Neural crest cell (in vitro differentiated cells): ENCODE measurements at regions not wholly inside any gene's neighbourhood (a gene's known extent, or its start where the extent isn't known, plus 50 kb on each side); places are given as distances from the start of the nearest gene placed in this dataset.

Source experiments
- DNase-seq: peaks from one replicate; pipeline ENCODE4 v3.0.0; 2021; ENCODE audit warnings: low read depth, mixed read lengths, low spot score
- H3K27ac Mint-ChIP-seq: one replicate; pipeline ENCODE4 v1.8.0; 2021; ENCODE audit warnings: mild to moderate bottlenecking, mixed read lengths; ENCODE audit not compliant: unreplicated experiment
- H3K27me3 Mint-ChIP-seq: 2 replicates; pipeline ENCODE4 v1.8.0; 2021; ENCODE audit warnings: low read depth, mild to moderate bottlenecking, mixed read lengths
- H3K36me3 Mint-ChIP-seq: 2 replicates; pipeline ENCODE4 v1.8.0; 2021; ENCODE audit warnings: low read depth, mild to moderate bottlenecking, mixed read lengths
- H3K4me1 Mint-ChIP-seq: 2 replicates; pipeline ENCODE4 v1.8.0; 2021; ENCODE audit warnings: mixed read lengths
- H3K4me3 Mint-ChIP-seq: one replicate; pipeline ENCODE4 v1.8.0; 2021; ENCODE audit warnings: mild to moderate bottlenecking, mixed read lengths
- H3K9me3 Mint-ChIP-seq: 2 replicates; pipeline ENCODE4 v1.8.0; 2021; ENCODE audit warnings: mixed read lengths
- TF ChIP-seq, protein P1 (sequence below): fragments of 200-600 bp; sonication (generic); conservative IDR thresholded peaks from 2 replicates; pipeline ENCODE4 v1.5.0; 2021; ENCODE audit warnings: antibody characterized with exemption, mild to moderate bottlenecking

- H3K4me1 Mint-ChIP-seq: no peaks in the 10 kb centered on the region
- DNase-seq: no peak
- no peak overlapping the region for H3K27ac Mint-ChIP-seq
These were observed 123.5 kb upstream of the NDP start for GRCh38 chrX:44096666-44097065.

GRCh38 chrX:44094821-44095530 lies 121.8 kb upstream of the NDP start:
- Mint-ChIP-seq H3K4me1 (no peaks in the 10 kb centered on the region), H3K9me3 (peaks cover 2% of the 10 kb centered on the region), H3K27ac (no peak overlapping the region), H3K27me3 (no peaks in the 10 kb centered on the region), H3K4me3 (no peak overlapping the region), H3K36me3 (no peaks in the 10 kb centered on the region)
- TF ChIP-seq, protein P1, sequence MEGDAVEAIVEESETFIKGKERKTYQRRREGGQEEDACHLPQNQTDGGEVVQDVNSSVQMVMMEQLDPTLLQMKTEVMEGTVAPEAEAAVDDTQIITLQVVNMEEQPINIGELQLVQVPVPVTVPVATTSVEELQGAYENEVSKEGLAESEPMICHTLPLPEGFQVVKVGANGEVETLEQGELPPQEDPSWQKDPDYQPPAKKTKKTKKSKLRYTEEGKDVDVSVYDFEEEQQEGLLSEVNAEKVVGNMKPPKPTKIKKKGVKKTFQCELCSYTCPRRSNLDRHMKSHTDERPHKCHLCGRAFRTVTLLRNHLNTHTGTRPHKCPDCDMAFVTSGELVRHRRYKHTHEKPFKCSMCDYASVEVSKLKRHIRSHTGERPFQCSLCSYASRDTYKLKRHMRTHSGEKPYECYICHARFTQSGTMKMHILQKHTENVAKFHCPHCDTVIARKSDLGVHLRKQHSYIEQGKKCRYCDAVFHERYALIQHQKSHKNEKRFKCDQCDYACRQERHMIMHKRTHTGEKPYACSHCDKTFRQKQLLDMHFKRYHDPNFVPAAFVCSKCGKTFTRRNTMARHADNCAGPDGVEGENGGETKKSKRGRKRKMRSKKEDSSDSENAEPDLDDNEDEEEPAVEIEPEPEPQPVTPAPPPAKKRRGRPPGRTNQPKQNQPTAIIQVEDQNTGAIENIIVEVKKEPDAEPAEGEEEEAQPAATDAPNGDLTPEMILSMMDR: no peak
- DNase-seq: no peak

More at GRCh38 chrX:44096666-44097065, 123.5 kb upstream of the NDP start:
- H3K27me3 Mint-ChIP-seq: no peaks in the 10 kb centered on the region
- H3K9me3 Mint-ChIP-seq: peaks cover 2% of the 10 kb centered on the region
- TF ChIP-seq, protein P1: no peak
- no peak overlapping the region for H3K4me3 Mint-ChIP-seq
- H3K36me3 Mint-ChIP-seq: no peaks in the 10 kb centered on the region

- DNase-seq: no peak
- Mint-ChIP-seq H3K4me1 (no peaks in the 10 kb centered on the region), H3K9me3 (peaks cover 4% of the 10 kb centered on the region)
These were observed 120.2 kb upstream of the NDP start for GRCh38 chrX:44093431-44093830.

GRCh38 chrX:44092778-44093177 lies 119.6 kb upstream of the NDP start:
- DNase-seq: no peak
- TF ChIP-seq, protein P1: no peak
- Mint-ChIP-seq H3K36me3 (peaks cover 5% of the 10 kb centered on the region), H3K4me1 (no peaks in the 10 kb centered on the region), H3K9me3 (peaks cover 4% of the 10 kb centered on the region), H3K27me3 (no peaks in the 10 kb centered on the region), H3K27ac (no peak overlapping the region), H3K4me3 (no peak overlapping the region)

More at GRCh38 chrX:44093431-44093830, 120.2 kb upstream of the NDP start:
- Mint-ChIP-seq H3K36me3 (peaks cover 5% of the 10 kb centered on the region), H3K4me3 (no peak overlapping the region), H3K27me3 (no peaks in the 10 kb centered on the region), H3K27ac (no peak overlapping the region)
- TF ChIP-seq, protein P1: no peak

GRCh38 chrX:44088510-44089144 lies 115.4 kb upstream of the NDP start:
- TF ChIP-seq, protein P1: no peak
- no peaks in the 10 kb centered on the region for H3K27me3 Mint-ChIP-seq
- no peak overlapping the region for H3K27ac Mint-ChIP-seq
- peaks cover 11% of the 10 kb centered on the region for H3K9me3 Mint-ChIP-seq
- no peak for DNase-seq
- no peak overlapping the region for H3K4me3 Mint-ChIP-seq
- H3K36me3 Mint-ChIP-seq: peaks cover 5% of the 10 kb centered on the region
- no peaks in the 10 kb centered on the region for H3K4me1 Mint-ChIP-seq
